HG02759 (cell line): ENCODE measurements at regions not wholly inside any gene's neighbourhood (a gene's known extent, or its start where the extent isn't known, plus 50 kb on each side); places are given as distances from the start of the nearest gene placed in this dataset.
A peak's percentile ranks its signal among the peaks of the same experiment; 100 is the strongest.
"Not testable (repeated sequence)": the region's sequence is repeated elsewhere in the genome, so short reads cannot be mapped to it uniquely, and the experiment has no call there.

Experiments
- ATAC-seq: cut with Tn5 transposase; IDR thresholded peaks from one replicate; pipeline ENCODE4 v1.9.1; 2021; ENCODE audit warnings: mild to moderate bottlenecking, moderate library complexity; ENCODE audit not compliant: unreplicated experiment

GRCh38 chr2:77831898-77832297, 309.7 kb upstream of the LRRTM4 start:
- ATAC-seq, result no peak

- no peak for ATAC-seq
Measured at GRCh38 chr2:77834360-77835002, 312.3 kb upstream of the LRRTM4 start.

- ATAC-seq, result no peak
Measured at GRCh38 chr2:77838441-77838840, 316.3 kb upstream of the LRRTM4 start.

GRCh38 chr2:77839102-77839501, 316.9 kb upstream of the LRRTM4 start:
- ATAC-seq, result peak; percentile 49

- ATAC-seq, result no peak
Measured at GRCh38 chr2:77862120-77862519, 339.9 kb upstream of the LRRTM4 start.

GRCh38 chr2:77864426-77864825, 342.2 kb upstream of the LRRTM4 start:
- ATAC-seq, result no peak

GRCh38 chr2:77866661-77867060, 344.5 kb upstream of the LRRTM4 start:
- ATAC-seq, result no peak

GRCh38 chr2:77867146-77867545, 345.0 kb upstream of the LRRTM4 start:
- no peak for ATAC-seq

GRCh38 chr2:77873506-77873905, 351.3 kb upstream of the LRRTM4 start:
- ATAC-seq, result no peak

GRCh38 chr2:77900211-77900610, 378.0 kb upstream of the LRRTM4 start:
- not testable (repeated sequence) for ATAC-seq

- ATAC-seq, result no peak
Measured at GRCh38 chr2:77910136-77910535, 388.0 kb upstream of the LRRTM4 start.

- ATAC-seq, result no peak
Measured at GRCh38 chr2:77920838-77921366, 398.7 kb upstream of the LRRTM4 start.

- ATAC-seq, result no peak
Measured at GRCh38 chr2:77922567-77922966, 400.4 kb upstream of the LRRTM4 start.

- ATAC-seq, result no peak
Measured at GRCh38 chr2:77937366-77937765, 415.2 kb upstream of the LRRTM4 start.

GRCh38 chr2:77938462-77938861, 416.3 kb upstream of the LRRTM4 start:
- ATAC-seq, result no peak

- ATAC-seq, result no peak
Measured at GRCh38 chr2:77939370-77939769, 417.2 kb upstream of the LRRTM4 start.

GRCh38 chr2:77939801-77940200, 417.6 kb upstream of the LRRTM4 start:
- no peak for ATAC-seq

GRCh38 chr2:77954931-77955330, 432.8 kb upstream of the LRRTM4 start:
- no peak for ATAC-seq

GRCh38 chr2:77962943-77963342, 440.8 kb upstream of the LRRTM4 start:
- ATAC-seq, result no peak

GRCh38 chr2:77977471-77978063, 455.4 kb upstream of the LRRTM4 start:
- no peak for ATAC-seq

GRCh38 chr2:77995161-77995560, 473.0 kb upstream of the LRRTM4 start:
- no peak for ATAC-seq

- no peak for ATAC-seq
Measured at GRCh38 chr2:77999376-77999775, 477.2 kb upstream of the LRRTM4 start.

- no peak for ATAC-seq
Measured at GRCh38 chr2:78009289-78009688, 487.1 kb upstream of the LRRTM4 start.
